CD8-positive, alpha-beta memory T cell (primary cell): ENCODE measurements at regions not wholly inside any gene's neighbourhood (a gene's known extent, or its start where the extent isn't known, plus 50 kb on each side); places are given as distances from the start of the nearest gene placed in this dataset.

Experiments
- CTCF ChIA-PET: fragments of 350-600 bp; sonication (Branson Sonifier 250); formaldehyde crosslinking; loops from one replicate; lab custom pipeline; 2021; ENCODE audit warnings: antibody characterized with exemption; lab: Charles Lee
- POLR2A ChIA-PET: fragments of 350-600 bp; sonication (Branson Sonifier 250); formaldehyde crosslinking; loops from one replicate; lab custom pipeline; 2021; ENCODE audit warnings: antibody characterized with exemption; lab: Charles Lee
- DNase-seq, 5 donors: peaks; one replicate each; pipeline versions ENCODE4 v3.0.0 to v3.0.0-alpha.2; 2020 to 2022; ENCODE audit warnings: mixed read lengths in 1 of 5
- H3K27ac ChIP-seq: one replicate; pipeline ENCODE4 v1.7.0; 2013; ENCODE audit warnings: low read depth, mild to moderate bottlenecking, low read length, moderate library complexity
- H3K27me3 ChIP-seq: 2 replicates; pipeline ENCODE4 v1.7.0; 2013; ENCODE audit warnings: low read length, mild to moderate bottlenecking; ENCODE audit not compliant: insufficient read depth, poor library complexity, severe bottlenecking
- H3K36me3 ChIP-seq: 2 replicates; pipeline ENCODE4 v1.7.0; 2013; ENCODE audit warnings: mild to moderate bottlenecking, low read length, moderate library complexity; ENCODE audit not compliant: insufficient read depth
- H3K4me1 ChIP-seq: 2 replicates; pipeline ENCODE4 v1.7.0; 2013; ENCODE audit warnings: mild to moderate bottlenecking, low read length, moderate library complexity; ENCODE audit not compliant: insufficient read depth
- H3K4me3 ChIP-seq: 2 replicates; pipeline ENCODE4 v1.7.0; 2013; ENCODE audit warnings: mild to moderate bottlenecking, low read length
- H3K9me3 ChIP-seq: 2 replicates; pipeline ENCODE4 v1.7.0; 2013; ENCODE audit warnings: mild to moderate bottlenecking, low read length
- H3K27ac Mint-ChIP-seq, 8 donors: one replicate each; pipeline ENCODE4 v1.8.0; 2020 to 2021; ENCODE audit warnings: mixed read lengths in 8 of 8, mild to moderate bottlenecking in 6 of 8, inconsistent platforms in 3 of 8, moderate library complexity in 3 of 8
- H3K27me3 Mint-ChIP-seq, 2 donors: one replicate each; pipeline ENCODE4 v1.8.0; 2020 to 2021; ENCODE audit warnings: mixed read lengths in 2 of 2, mild to moderate bottlenecking in 1 of 2, moderate library complexity in 1 of 2
- H3K36me3 Mint-ChIP-seq, 3 donors: one replicate each; pipeline ENCODE4 v1.8.0; 2020 to 2021; ENCODE audit warnings: mixed read lengths in 3 of 3, inconsistent platforms in 1 of 3, mild to moderate bottlenecking in 1 of 3
- H3K4me1 Mint-ChIP-seq, 3 donors: one replicate each; pipeline ENCODE4 v1.8.0; 2020 to 2021; ENCODE audit warnings: mixed read lengths in 3 of 3, inconsistent platforms in 1 of 3, mild to moderate bottlenecking in 1 of 3
- H3K4me3 Mint-ChIP-seq, 7 donors: one replicate each; pipeline ENCODE4 v1.8.0; 2020 to 2021; ENCODE audit warnings: mixed read lengths in 7 of 7, mild to moderate bottlenecking in 6 of 7, moderate library complexity in 4 of 7, inconsistent platforms in 2 of 7
- H3K9me3 Mint-ChIP-seq, 5 donors: one replicate each; pipeline ENCODE4 v1.8.0; 2020 to 2022; ENCODE audit warnings: mixed read lengths in 5 of 5, mild to moderate bottlenecking in 3 of 5, moderate library complexity in 2 of 5, inconsistent platforms in 1 of 5

DNA sequence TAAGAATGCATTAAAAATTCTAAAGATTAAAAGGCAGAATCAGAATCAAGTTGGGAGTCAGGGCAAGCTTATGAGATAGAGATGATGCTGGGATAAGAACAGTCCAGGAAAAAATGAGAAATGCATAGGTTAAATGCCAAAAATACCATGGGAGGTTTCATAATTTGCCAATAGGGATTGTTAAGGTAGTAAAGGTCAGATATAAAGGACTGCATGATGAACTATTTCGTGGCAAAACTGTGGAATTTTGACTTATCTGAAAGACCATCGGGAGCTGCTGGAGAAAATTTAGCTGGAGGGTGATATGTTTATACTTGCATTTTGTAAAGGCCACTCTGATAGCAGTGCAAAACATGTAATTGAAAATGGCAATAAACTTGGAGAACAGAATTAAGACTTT lies 1872.8 kb upstream of the ACO1 start:
- H3K36me3 ChIP-seq = no peaks in the 10 kb centered on the region
- H3K4me3 ChIP-seq = no peak overlapping the region
- H3K27ac Mint-ChIP-seq = no peak overlapping the region
- H3K4me1 ChIP-seq = no peaks in the 10 kb centered on the region
- POLR2A ChIA-PET = no interaction called here
- H3K4me3 Mint-ChIP-seq = no peak overlapping the region
- H3K9me3 Mint-ChIP-seq = peaks cover 0 to 2% (median 0%) of the 10 kb centered on the region in 5 donors
- H3K27ac ChIP-seq = no peak overlapping the region
- H3K36me3 Mint-ChIP-seq = no peaks in the 10 kb centered on the region
- no peaks in the 10 kb centered on the region for H3K9me3 ChIP-seq
- no peak for DNase-seq
- no peaks in the 10 kb centered on the region for H3K4me1 Mint-ChIP-seq
- no peaks in the 10 kb centered on the region for H3K27me3 Mint-ChIP-seq
- H3K27me3 ChIP-seq = no peaks in the 10 kb centered on the region
- CTCF ChIA-PET = no interaction called here

DNA sequence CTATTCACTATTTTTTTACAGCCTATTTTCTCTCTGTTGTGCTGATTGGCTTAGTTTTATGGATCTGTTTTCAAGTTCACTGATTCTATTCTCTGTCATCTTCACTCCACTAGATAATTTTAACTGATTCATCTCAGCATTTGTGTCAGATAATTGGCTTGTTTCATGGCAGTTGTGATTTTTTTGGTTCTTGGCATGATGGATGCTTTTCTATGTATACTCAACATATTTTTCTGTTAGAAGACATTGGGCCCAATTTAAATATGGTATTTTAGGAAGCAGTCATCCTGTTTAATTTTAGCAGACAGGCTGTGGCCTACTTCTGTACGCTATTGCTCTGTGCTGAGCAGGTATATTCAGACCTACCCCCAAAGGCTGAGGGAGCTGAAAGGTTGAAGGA lies 1865.3 kb upstream of the ACO1 start:
- H3K27me3 ChIP-seq = no peaks in the 10 kb centered on the region
- H3K4me3 Mint-ChIP-seq = no peak overlapping the region
- H3K4me3 ChIP-seq = no peak overlapping the region
- peaks cover 0 to 5% (median 0%) of the 10 kb centered on the region in 5 donors for H3K9me3 Mint-ChIP-seq
- H3K36me3 Mint-ChIP-seq = no peaks in the 10 kb centered on the region
- no peak overlapping the region for H3K27ac ChIP-seq
- CTCF ChIA-PET = no interaction called here
- no peak overlapping the region for H3K27ac Mint-ChIP-seq
- H3K27me3 Mint-ChIP-seq = no peaks in the 10 kb centered on the region
- H3K4me1 ChIP-seq = no peaks in the 10 kb centered on the region
- POLR2A ChIA-PET = no interaction called here
- H3K9me3 ChIP-seq = no peaks in the 10 kb centered on the region
- no peaks in the 10 kb centered on the region for H3K36me3 ChIP-seq
- H3K4me1 Mint-ChIP-seq = no peaks in the 10 kb centered on the region
- no peak for DNase-seq

DNA sequence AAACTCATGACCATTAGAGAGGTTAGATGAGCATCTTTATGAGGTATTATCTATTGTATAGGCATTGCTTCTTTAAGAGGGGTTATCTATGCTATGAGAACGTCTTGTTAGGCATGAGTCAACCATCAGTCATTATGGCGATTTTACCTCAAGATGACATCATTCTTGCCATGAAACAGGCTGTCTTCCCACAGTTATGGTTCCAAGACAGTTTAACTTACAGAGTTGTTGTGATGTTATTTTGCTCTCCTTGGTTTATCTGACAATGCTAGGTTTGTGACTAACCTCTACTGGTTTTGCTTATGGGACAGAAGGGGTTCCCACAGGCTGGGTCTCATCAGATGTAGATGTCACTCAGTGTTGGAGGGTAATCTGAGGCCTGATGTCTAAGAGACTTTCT lies 1864.7 kb upstream of the ACO1 start:
- Mint-ChIP-seq H3K36me3 (no peaks in the 10 kb centered on the region), H3K27ac (no peak overlapping the region), H3K27me3 (no peaks in the 10 kb centered on the region), H3K4me1 (no peaks in the 10 kb centered on the region), H3K4me3 (no peak overlapping the region), H3K9me3 (peaks cover 0 to 5% (median 0%) of the 10 kb centered on the region in 5 donors)
- Histone ChIP-seq H3K36me3 (no peaks in the 10 kb centered on the region), H3K4me3 (no peak overlapping the region), H3K27ac (no peak overlapping the region), H3K27me3 (no peaks in the 10 kb centered on the region), H3K9me3 (no peaks in the 10 kb centered on the region), H3K4me1 (no peaks in the 10 kb centered on the region)
- ChIA-PET CTCF (no interaction called here), POLR2A (no interaction called here)
- no peak for DNase-seq

GRCh38 chr9:30522061-30522460 lies 1862.4 kb upstream of the ACO1 start:
- Histone ChIP-seq H3K9me3 (no peaks in the 10 kb centered on the region), H3K4me1 (no peaks in the 10 kb centered on the region), H3K27me3 (no peaks in the 10 kb centered on the region), H3K27ac (no peak overlapping the region), H3K4me3 (no peak overlapping the region), H3K36me3 (no peaks in the 10 kb centered on the region)
- H3K36me3 Mint-ChIP-seq = no peaks in the 10 kb centered on the region
- no peak overlapping the region for H3K27ac Mint-ChIP-seq
- no peak overlapping the region for H3K4me3 Mint-ChIP-seq
- H3K27me3 Mint-ChIP-seq = no peaks in the 10 kb centered on the region
- ChIA-PET POLR2A (no interaction called here), CTCF (no interaction called here)
- H3K9me3 Mint-ChIP-seq = peaks cover 0 to 5% (median 0%) of the 10 kb centered on the region in 5 donors
- H3K4me1 Mint-ChIP-seq = no peaks in the 10 kb centered on the region
- no peak for DNase-seq

DNA sequence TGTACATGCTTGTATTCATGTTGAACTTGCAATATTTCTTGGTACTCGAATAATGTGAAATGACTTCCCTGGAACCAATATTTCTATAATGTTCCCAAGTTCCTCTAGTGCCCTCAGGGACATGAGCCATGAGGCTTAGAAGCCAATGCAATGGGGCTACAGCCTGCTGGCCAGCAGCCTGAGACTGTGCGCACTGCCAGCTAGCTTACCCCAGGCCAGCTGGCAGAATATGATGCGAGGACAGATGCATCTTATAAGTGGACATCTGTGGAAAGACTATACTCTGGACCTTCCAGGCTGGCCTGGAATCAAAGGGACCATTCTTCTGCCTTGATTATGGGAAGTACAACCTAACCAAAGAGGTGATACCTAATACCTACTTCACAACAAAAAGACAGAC lies 1862.0 kb upstream of the ACO1 start:
- H3K36me3 ChIP-seq = no peaks in the 10 kb centered on the region
- CTCF ChIA-PET = no interaction called here
- no peaks in the 10 kb centered on the region for H3K36me3 Mint-ChIP-seq
- no peak overlapping the region for H3K27ac Mint-ChIP-seq
- DNase-seq = no peak
- POLR2A ChIA-PET = no interaction called here
- H3K9me3 Mint-ChIP-seq = peaks cover 0 to 5% (median 0%) of the 10 kb centered on the region in 5 donors
- H3K27me3 ChIP-seq = no peaks in the 10 kb centered on the region
- H3K9me3 ChIP-seq = no peaks in the 10 kb centered on the region
- no peak overlapping the region for H3K27ac ChIP-seq
- no peak overlapping the region for H3K4me3 ChIP-seq
- no peak overlapping the region for H3K4me3 Mint-ChIP-seq
- no peaks in the 10 kb centered on the region for H3K4me1 Mint-ChIP-seq
- H3K27me3 Mint-ChIP-seq = no peaks in the 10 kb centered on the region
- H3K4me1 ChIP-seq = no peaks in the 10 kb centered on the region

DNA sequence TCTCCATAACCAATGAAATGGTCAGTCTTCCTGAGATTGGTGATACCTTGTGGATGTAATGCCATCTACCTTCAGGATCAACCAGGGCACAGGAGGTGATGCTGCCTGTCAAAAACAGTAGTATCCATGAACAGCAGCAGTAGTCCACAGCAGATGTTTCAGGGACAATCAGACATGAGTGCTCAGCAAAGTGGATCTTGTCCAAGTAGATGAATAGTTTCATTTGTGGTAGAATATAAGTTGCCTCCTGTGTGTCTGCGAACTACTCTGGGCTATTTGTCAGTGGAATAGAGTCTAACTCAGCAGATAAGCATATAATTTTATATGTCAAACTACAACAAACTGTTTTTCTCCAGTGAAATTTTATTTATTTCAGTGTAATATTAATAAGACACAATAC lies 1860.1 kb upstream of the ACO1 start:
- Mint-ChIP-seq H3K4me1 (no peaks in the 10 kb centered on the region), H3K36me3 (no peaks in the 10 kb centered on the region), H3K27ac (no peak overlapping the region), H3K4me3 (no peak overlapping the region), H3K27me3 (no peaks in the 10 kb centered on the region), H3K9me3 (peaks cover 0 to 5% (median 0%) of the 10 kb centered on the region in 5 donors)
- H3K4me1 ChIP-seq = no peaks in the 10 kb centered on the region
- no peak overlapping the region for H3K4me3 ChIP-seq
- H3K27me3 ChIP-seq = no peaks in the 10 kb centered on the region
- H3K9me3 ChIP-seq = no peaks in the 10 kb centered on the region
- CTCF ChIA-PET = no interaction called here
- no peak overlapping the region for H3K27ac ChIP-seq
- POLR2A ChIA-PET = no interaction called here
- no peaks in the 10 kb centered on the region for H3K36me3 ChIP-seq
- no peak for DNase-seq

- no peak for DNase-seq
- Mint-ChIP-seq H3K4me3 (no peak overlapping the region), H3K4me1 (no peaks in the 10 kb centered on the region), H3K36me3 (no peaks in the 10 kb centered on the region), H3K27ac (no peak overlapping the region), H3K27me3 (no peaks in the 10 kb centered on the region), H3K9me3 (peaks cover 0 to 14% (median 7%) of the 10 kb centered on the region in 5 donors)
- no peaks in the 10 kb centered on the region for H3K36me3 ChIP-seq
- no peak overlapping the region for H3K27ac ChIP-seq
- ChIA-PET CTCF (no interaction called here), POLR2A (no interaction called here)
- no peaks in the 10 kb centered on the region for H3K9me3 ChIP-seq
- H3K27me3 ChIP-seq = no peaks in the 10 kb centered on the region
- H3K4me3 ChIP-seq = no peak overlapping the region
- no peaks in the 10 kb centered on the region for H3K4me1 ChIP-seq
These were observed 1850.0 kb upstream of the ACO1 start for GRCh38 chr9:30534455-30534854.

DNA sequence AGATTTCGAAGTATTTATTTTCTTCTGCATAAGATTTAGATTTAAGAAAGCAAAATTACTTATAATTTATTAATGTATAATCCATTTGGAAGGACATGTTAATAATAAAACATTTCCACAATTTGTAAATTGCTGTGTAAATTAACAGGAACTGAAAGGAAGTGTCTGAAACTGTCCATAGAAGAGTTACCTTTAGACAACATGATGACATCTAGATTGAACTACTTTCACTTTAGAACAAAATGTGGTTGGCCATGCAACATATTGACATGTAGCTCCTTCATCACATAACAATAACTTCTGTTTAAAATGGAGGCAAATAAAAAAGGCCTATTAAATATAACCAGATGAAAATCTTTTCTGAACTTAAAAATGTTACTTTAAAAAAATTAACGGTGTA lies 1849.5 kb upstream of the ACO1 start:
- H3K36me3 Mint-ChIP-seq = no peaks in the 10 kb centered on the region
- H3K9me3 Mint-ChIP-seq = peaks cover 0 to 14% (median 7%) of the 10 kb centered on the region in 5 donors
- CTCF ChIA-PET = no interaction called here
- no peaks in the 10 kb centered on the region for H3K27me3 Mint-ChIP-seq
- Histone ChIP-seq H3K36me3 (no peaks in the 10 kb centered on the region), H3K4me1 (no peaks in the 10 kb centered on the region), H3K27me3 (no peaks in the 10 kb centered on the region), H3K4me3 (no peak overlapping the region), H3K9me3 (no peaks in the 10 kb centered on the region), H3K27ac (no peak overlapping the region)
- no peaks in the 10 kb centered on the region for H3K4me1 Mint-ChIP-seq
- POLR2A ChIA-PET = no interaction called here
- no peak overlapping the region for H3K27ac Mint-ChIP-seq
- no peak for DNase-seq
- H3K4me3 Mint-ChIP-seq = no peak overlapping the region

DNA sequence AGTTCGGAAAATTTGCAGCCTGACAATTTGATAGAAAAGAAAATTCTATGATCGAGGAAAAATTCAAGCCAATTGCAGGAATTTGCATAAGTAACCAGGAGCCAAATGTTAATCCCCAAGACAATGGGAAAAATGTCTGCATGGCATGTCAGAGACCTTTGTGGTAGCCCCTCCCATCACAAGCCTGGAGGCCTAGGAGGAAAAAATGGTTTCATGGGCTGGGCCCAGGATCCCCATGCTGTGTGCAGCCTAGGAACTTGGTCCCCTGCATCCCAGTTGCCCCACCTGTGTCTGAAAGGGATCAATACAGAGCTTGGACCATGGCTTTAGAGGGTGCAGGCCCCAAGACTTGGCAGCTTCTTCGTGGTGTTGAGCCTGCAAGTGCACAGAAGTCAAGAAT lies 1847.9 kb upstream of the ACO1 start:
- H3K27me3 Mint-ChIP-seq = no peaks in the 10 kb centered on the region
- DNase-seq = no peak
- no peaks in the 10 kb centered on the region for H3K36me3 Mint-ChIP-seq
- H3K4me3 ChIP-seq = no peak overlapping the region
- no peaks in the 10 kb centered on the region for H3K36me3 ChIP-seq
- ChIA-PET POLR2A (no interaction called here), CTCF (no interaction called here)
- no peaks in the 10 kb centered on the region for H3K27me3 ChIP-seq
- H3K9me3 ChIP-seq = no peaks in the 10 kb centered on the region
- H3K27ac Mint-ChIP-seq = no peak overlapping the region
- H3K4me3 Mint-ChIP-seq = no peak overlapping the region
- H3K4me1 Mint-ChIP-seq = no peaks in the 10 kb centered on the region
- H3K27ac ChIP-seq = no peak overlapping the region
- H3K4me1 ChIP-seq = no peaks in the 10 kb centered on the region
- H3K9me3 Mint-ChIP-seq = peaks cover 1 to 14% (median 8%) of the 10 kb centered on the region in 5 donors
